Ovary (tissue), 3 donors: ENCODE measurements at regions not wholly inside any gene's neighbourhood (a gene's known extent, or its start where the extent isn't known, plus 50 kb on each side); places are given as distances from the start of the nearest gene placed in this dataset.

Experiments used
- EP300 ChIP-seq: sonication (generic); formaldehyde crosslinking; IDR thresholded peaks from one replicate; pipeline ENCODE4 v1.6.1; 2017; ENCODE audit warnings: antibody characterized with exemption
- POLR2A ChIP-seq: fragments of 450-650 bp; IDR thresholded peaks from one replicate; pipeline ENCODE4 v1.6.1; 2017; ENCODE audit warnings: antibody characterized with exemption, mild to moderate bottlenecking, moderate library complexity
- TF ChIP-seq, protein P1 (sequence below), 3 donors: fragments of 450-650 bp in 2 of 3; fragments of 200-600 bp in 1 of 3; IDR thresholded peaks; one replicate each; pipeline versions ENCODE4 v1.5.1 to v1.8.0; 2016 to 2022; ENCODE audit warnings: antibody characterized with exemption in 3 of 3, mild to moderate bottlenecking in 1 of 3
- donor health status: DM: no; HTN: no; CAD: no.

- TF ChIP-seq, protein P1, sequence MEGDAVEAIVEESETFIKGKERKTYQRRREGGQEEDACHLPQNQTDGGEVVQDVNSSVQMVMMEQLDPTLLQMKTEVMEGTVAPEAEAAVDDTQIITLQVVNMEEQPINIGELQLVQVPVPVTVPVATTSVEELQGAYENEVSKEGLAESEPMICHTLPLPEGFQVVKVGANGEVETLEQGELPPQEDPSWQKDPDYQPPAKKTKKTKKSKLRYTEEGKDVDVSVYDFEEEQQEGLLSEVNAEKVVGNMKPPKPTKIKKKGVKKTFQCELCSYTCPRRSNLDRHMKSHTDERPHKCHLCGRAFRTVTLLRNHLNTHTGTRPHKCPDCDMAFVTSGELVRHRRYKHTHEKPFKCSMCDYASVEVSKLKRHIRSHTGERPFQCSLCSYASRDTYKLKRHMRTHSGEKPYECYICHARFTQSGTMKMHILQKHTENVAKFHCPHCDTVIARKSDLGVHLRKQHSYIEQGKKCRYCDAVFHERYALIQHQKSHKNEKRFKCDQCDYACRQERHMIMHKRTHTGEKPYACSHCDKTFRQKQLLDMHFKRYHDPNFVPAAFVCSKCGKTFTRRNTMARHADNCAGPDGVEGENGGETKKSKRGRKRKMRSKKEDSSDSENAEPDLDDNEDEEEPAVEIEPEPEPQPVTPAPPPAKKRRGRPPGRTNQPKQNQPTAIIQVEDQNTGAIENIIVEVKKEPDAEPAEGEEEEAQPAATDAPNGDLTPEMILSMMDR (IDR thresholded peaks at IDR 0.05) = no peak
- TF ChIP-seq EP300 (peak; percentile 100), POLR2A (peak; percentile 42)
Observed at GRCh38 chr20:50292591-50293283, 102.1 kb downstream of the CEBPB start.
